ENCODE measurements at regions not wholly inside any gene's neighbourhood (a gene's known extent, or its start where the extent isn't known, plus 50 kb on each side); places are given as distances from the start of the nearest gene placed in this dataset.

- no peak overlapping the region for H3K4me3 ChIP-seq (ENCODE audit: low read depth, low read length)
- no peak for DNase-seq (ENCODE audit: low read depth)
Observed at GRCh38 chr6:151680846-151681432, 126.5 kb upstream of the ESR1 start.

GRCh38 chr6:151681433-151682059, 125.9 kb upstream of the ESR1 start:
- no peak for TF ChIP-seq CTCF (IDR thresholded peaks at IDR 0.05; ENCODE audit: low read depth, low read length, missing control alignments)
- no peak for DNase-seq (ENCODE audit: low read depth)
- H3K4me3 ChIP-seq (ENCODE audit: low read depth, low read length): no peak overlapping the region

More at GRCh38 chr6:151680846-151681432, 126.5 kb upstream of the ESR1 start:
- no peak for TF ChIP-seq CTCF (IDR thresholded peaks at IDR 0.05; ENCODE audit: low read depth, low read length, missing control alignments)

- DNase-seq (ENCODE audit: low read depth): no peak
- no peak for TF ChIP-seq CTCF (IDR thresholded peaks at IDR 0.05; ENCODE audit: low read depth, low read length, missing control alignments)
- H3K4me3 ChIP-seq (ENCODE audit: low read depth, low read length): no peak overlapping the region
Observed at GRCh38 chr6:151682251-151682650, 125.2 kb upstream of the ESR1 start.

- no peak for TF ChIP-seq CTCF (IDR thresholded peaks at IDR 0.05; ENCODE audit: low read depth, low read length, missing control alignments)
- DNase-seq (ENCODE audit: low read depth): no peak
Observed at GRCh38 chr6:151682922-151683321, 124.6 kb upstream of the ESR1 start.

GRCh38 chr6:151683381-151683780, 124.1 kb upstream of the ESR1 start:
- no peak for DNase-seq (ENCODE audit: low read depth)
- no peak overlapping the region for H3K4me3 ChIP-seq (ENCODE audit: low read depth, low read length)
- TF ChIP-seq CTCF (IDR thresholded peaks at IDR 0.05; ENCODE audit: low read depth, low read length, missing control alignments): no peak

More at GRCh38 chr6:151682922-151683321, 124.6 kb upstream of the ESR1 start:
- no peak overlapping the region for H3K4me3 ChIP-seq (ENCODE audit: low read depth, low read length)

GRCh38 chr6:151689499-151690201, 117.8 kb upstream of the ESR1 start:
- TF ChIP-seq CTCF (IDR thresholded peaks at IDR 0.05; ENCODE audit: low read depth, low read length, missing control alignments): no peak
- no peak for DNase-seq (ENCODE audit: low read depth)
- no peak overlapping the region for H3K4me3 ChIP-seq (ENCODE audit: low read depth, low read length)
